ENCODE measurements at regions not wholly inside any gene's neighbourhood (a gene's known extent, or its start where the extent isn't known, plus 50 kb on each side); places are given as distances from the start of the nearest gene placed in this dataset.

DNA sequence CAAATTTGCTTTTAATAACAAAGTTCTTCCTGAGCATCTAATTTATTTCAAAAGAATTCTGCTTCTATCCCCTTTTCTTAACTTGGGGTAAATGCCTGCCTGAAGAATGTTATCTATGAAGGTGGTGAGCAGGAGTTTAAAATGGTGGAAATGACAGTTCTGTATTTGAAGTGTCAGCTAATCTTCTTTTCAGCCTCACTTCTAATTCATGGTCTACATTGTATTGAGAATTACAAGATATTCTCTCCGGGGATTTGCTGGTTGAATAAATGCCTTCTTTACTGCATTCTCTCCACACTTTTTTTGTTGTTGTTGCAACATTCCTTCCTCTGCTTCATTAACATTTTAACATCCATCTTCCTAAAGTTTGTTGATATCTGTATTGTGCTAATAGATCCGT lies 143.1 kb upstream of the GRIN3A start:
- Histone ChIP-seq H3K36me3 (no peaks in the 10 kb centered on the region), H3K4me3 (no peak overlapping the region), H3K27me3 (ENCODE audit: low read depth) (no peaks in the 10 kb centered on the region), H3K4me1 (no peaks in the 10 kb centered on the region), H3K27ac (no peak overlapping the region), H3K9me3 (no peaks in the 10 kb centered on the region)
- TF ChIP-seq, protein P1, sequence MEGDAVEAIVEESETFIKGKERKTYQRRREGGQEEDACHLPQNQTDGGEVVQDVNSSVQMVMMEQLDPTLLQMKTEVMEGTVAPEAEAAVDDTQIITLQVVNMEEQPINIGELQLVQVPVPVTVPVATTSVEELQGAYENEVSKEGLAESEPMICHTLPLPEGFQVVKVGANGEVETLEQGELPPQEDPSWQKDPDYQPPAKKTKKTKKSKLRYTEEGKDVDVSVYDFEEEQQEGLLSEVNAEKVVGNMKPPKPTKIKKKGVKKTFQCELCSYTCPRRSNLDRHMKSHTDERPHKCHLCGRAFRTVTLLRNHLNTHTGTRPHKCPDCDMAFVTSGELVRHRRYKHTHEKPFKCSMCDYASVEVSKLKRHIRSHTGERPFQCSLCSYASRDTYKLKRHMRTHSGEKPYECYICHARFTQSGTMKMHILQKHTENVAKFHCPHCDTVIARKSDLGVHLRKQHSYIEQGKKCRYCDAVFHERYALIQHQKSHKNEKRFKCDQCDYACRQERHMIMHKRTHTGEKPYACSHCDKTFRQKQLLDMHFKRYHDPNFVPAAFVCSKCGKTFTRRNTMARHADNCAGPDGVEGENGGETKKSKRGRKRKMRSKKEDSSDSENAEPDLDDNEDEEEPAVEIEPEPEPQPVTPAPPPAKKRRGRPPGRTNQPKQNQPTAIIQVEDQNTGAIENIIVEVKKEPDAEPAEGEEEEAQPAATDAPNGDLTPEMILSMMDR (IDR thresholded peaks at IDR 0.05): no peak
- DNase-seq (no peak), ATAC-seq (no peak)
- intact Hi-C loops (cut with DNase I): no loop called here

DNA sequence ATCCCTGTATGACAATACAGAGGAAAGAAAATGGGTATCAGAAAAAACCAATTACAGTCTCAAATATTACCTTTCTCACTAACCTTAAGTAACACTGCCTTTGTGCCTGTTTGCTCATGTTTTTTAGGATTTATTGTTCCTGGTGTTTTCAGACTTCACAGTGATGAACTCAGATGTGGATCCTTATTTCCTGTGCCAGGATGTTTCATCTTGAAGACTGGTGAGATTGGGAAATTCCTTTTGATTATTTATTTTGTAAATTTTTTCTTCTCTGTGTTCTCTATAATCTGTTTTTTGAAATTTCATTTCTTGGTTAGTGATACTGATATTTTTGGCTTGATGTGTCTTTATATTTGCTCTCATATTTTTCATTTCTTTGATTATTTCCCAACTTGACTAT lies 142.4 kb upstream of the GRIN3A start:
- no peak for DNase-seq
- H3K9me3 ChIP-seq: no peaks in the 10 kb centered on the region
- no peak for ATAC-seq
- H3K27me3 ChIP-seq (ENCODE audit: low read depth): no peaks in the 10 kb centered on the region
- TF ChIP-seq, protein P1 (IDR thresholded peaks at IDR 0.05): no peak
- no peak overlapping the region for H3K4me3 ChIP-seq
- no peak overlapping the region for H3K27ac ChIP-seq
- H3K36me3 ChIP-seq: no peaks in the 10 kb centered on the region
- intact Hi-C loops (cut with DNase I): no loop called here
- H3K4me1 ChIP-seq: no peaks in the 10 kb centered on the region

DNA sequence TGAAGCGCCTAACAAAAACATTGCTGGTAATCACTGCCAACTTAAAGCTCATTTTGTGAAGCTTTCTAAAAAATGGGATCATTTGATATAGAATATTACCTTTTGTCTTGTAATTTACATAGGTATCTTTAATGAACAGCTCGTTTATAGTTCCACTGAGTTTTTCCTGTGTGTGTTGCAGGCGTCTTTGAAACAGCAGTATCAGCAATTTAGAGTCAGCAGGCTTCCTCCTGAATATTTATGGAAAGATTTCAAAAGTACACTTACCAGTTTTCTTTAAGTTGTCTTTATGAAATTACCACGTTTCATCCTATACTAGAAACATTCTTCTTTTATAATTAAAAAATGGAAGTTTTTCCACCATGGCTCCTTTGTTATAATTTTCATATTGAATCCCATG lies 140.3 kb upstream of the GRIN3A start:
- ATAC-seq: no peak
- TF ChIP-seq, protein P1 (IDR thresholded peaks at IDR 0.05): no peak
- no peaks in the 10 kb centered on the region for H3K9me3 ChIP-seq

DNA sequence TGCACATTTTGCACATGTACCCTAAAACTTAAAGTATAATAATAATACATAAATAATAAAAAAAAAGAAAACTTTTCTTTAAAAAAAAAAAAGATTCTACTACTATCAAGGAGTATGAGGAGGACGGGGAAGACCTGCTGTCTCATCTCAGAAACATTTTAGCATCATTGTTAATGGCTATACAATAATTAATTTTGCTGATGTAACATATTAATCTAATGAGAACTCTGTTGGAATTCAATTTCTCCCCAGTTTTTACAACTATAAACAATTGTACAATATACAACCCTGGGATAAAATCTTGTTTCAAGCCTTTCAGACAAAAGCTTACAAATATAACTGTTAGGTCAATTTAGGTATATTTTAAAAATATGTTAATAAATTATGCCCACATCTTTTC lies 139.0 kb upstream of the GRIN3A start:
- H3K4me1 ChIP-seq: no peaks in the 10 kb centered on the region
- no peaks in the 10 kb centered on the region for H3K27me3 ChIP-seq (ENCODE audit: low read depth)
- no peaks in the 10 kb centered on the region for H3K36me3 ChIP-seq
- H3K4me3 ChIP-seq: no peak overlapping the region
- H3K27ac ChIP-seq: no peak overlapping the region
- intact Hi-C loops (cut with DNase I): no loop called here
- H3K9me3 ChIP-seq: no peaks in the 10 kb centered on the region
- TF ChIP-seq, protein P1 (IDR thresholded peaks at IDR 0.05): no peak
- no peak for DNase-seq
- ATAC-seq: no peak

More for the DNA sequence above, 140.3 kb upstream of the GRIN3A start:
- Histone ChIP-seq H3K36me3 (no peaks in the 10 kb centered on the region), H3K27me3 (ENCODE audit: low read depth) (no peaks in the 10 kb centered on the region), H3K4me3 (no peak overlapping the region), H3K4me1 (no peaks in the 10 kb centered on the region), H3K27ac (no peak overlapping the region)
- DNase-seq: no peak
- intact Hi-C loops (cut with DNase I): no loop called here

DNA sequence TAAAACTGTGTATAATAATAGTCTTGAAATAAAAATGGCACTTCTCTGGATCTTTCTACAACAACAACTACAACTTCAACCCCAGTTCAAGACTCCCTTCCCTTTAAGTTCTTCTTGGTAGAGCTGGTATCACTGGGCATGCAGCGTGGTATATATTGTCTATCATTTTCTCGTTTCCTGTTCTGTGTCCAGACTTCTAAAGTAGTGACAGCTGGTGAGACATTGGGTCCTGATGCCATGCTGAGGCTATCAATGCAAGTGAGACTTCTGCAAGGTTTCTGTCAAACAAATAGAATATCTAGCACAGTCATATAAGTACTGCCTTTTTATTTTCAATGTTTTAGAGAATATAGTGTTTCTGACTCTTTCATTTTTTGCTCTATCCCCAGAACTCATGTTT lies 123.0 kb upstream of the GRIN3A start:
- DNase-seq (no peak), ATAC-seq (no peak)
- TF ChIP-seq, protein P1 (IDR thresholded peaks at IDR 0.05): no peak
- intact Hi-C loops (cut with DNase I): no loop called here
- H3K4me1 ChIP-seq: no peaks in the 10 kb centered on the region
- H3K9me3 ChIP-seq: no peaks in the 10 kb centered on the region
- H3K36me3 ChIP-seq: no peaks in the 10 kb centered on the region
- H3K27ac ChIP-seq: no peak overlapping the region
- no peaks in the 10 kb centered on the region for H3K27me3 ChIP-seq (ENCODE audit: low read depth)
- H3K4me3 ChIP-seq: no peak overlapping the region

DNA sequence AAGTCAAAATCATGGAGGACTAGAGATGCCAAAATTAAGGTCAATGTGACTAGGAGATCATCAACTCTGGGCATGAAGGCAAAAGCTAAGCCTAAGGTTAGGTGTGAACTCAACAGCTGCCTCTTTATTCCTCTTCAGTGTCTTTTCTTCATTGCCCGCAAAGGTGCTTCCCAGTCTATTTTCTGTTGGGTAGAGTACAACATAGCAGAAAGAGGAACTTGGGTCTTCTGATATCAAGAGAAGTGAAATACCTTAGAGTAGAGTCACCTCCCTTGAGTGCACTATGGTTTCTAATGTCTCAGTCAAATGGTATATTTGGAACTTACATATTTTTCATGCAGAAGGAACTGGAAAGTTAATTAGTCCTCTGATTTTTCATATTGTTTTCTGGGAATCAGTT lies 122.5 kb upstream of the GRIN3A start:
- no peak overlapping the region for H3K4me3 ChIP-seq
- no peak overlapping the region for H3K27ac ChIP-seq
- TF ChIP-seq, protein P1 (IDR thresholded peaks at IDR 0.05): no peak
- no peaks in the 10 kb centered on the region for H3K4me1 ChIP-seq
- DNase-seq: no peak
- no peaks in the 10 kb centered on the region for H3K36me3 ChIP-seq
- no peaks in the 10 kb centered on the region for H3K27me3 ChIP-seq (ENCODE audit: low read depth)
- no peaks in the 10 kb centered on the region for H3K9me3 ChIP-seq
- no peak for ATAC-seq
- intact Hi-C loops (cut with DNase I): no loop called here
